Mucosa of descending colon (tissue), 3 donors: ENCODE measurements at regions not wholly inside any gene's neighbourhood (a gene's known extent, or its start where the extent isn't known, plus 50 kb on each side); places are given as distances from the start of the nearest gene placed in this dataset.

Source experiments
- ATAC-seq: fragments of 200-7000 bp; cut with Tn5 transposase; one replicate; pipeline ENCODE4 v1.9.1; 2020; ENCODE audit warnings: mild to moderate bottlenecking, moderate library complexity
- DNase-seq, 3 donors: peaks; one replicate each; pipeline ENCODE4 v3.0.0-alpha.2; 2020
- H3K36me3 ChIP-seq: fragments of 200-600 bp; one replicate; pipeline ENCODE4 v1.8.0; 2021; ENCODE audit warnings: low read depth, mild to moderate bottlenecking
- H3K4me1 ChIP-seq: fragments of 200-600 bp; one replicate; pipeline ENCODE4 v1.8.0; 2021; ENCODE audit warnings: low read depth, mild to moderate bottlenecking
- H3K4me3 ChIP-seq: fragments of 200-600 bp; one replicate; pipeline ENCODE4 v1.8.0; 2021; ENCODE audit warnings: mild to moderate bottlenecking
- H3K9me3 ChIP-seq: fragments of 200-600 bp; one replicate; pipeline ENCODE4 v1.8.0; 2021; ENCODE audit warnings: mild to moderate bottlenecking
- intact Hi-C, 2 donors: fragments of 100-400 bp; cut with DNase I in 1 of 2; cut with micrococcal nuclease in 1 of 2; formaldehyde crosslinking; loops; one replicate each; pipeline versions ENCODE4 v1.11.0 to v1.11.1; 2022; cut with DNase I, micrococcal nuclease
- TF ChIP-seq, protein P1 (sequence below): fragments of 200-600 bp; IDR thresholded peaks from one replicate; pipeline ENCODE4 v1.8.0; 2022; ENCODE audit warnings: antibody characterized with exemption, mild to moderate bottlenecking
- donor health status: DM: no; HTN: no; CAD: no; lungs with moderate emphysema.
- donor health status: DM: no; HTN: no; CAD: no.
- donor health status: DM: no; HTN: yes; CAD: no.

DNA sequence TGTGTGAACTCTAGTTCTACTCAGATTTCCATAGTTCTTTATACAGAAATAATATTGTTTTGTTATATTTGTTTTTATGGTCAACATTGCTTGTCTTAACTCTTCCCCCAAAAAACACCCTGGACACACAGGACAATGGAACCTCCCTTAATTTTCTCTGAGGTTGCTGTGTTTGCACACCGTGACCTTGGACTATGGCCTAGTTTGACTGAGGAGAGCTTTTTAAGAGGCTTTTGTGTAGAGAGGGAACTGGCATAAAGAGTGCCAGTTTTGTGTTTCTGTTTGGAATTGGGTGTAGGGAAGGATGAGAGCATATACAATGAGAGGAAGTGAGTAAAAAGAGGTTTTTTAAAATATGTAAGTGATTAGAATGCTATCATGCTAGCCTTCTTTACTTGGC lies 101.1 kb upstream of the MEF2C start:
- intact Hi-C loops, result no loop called here

DNA sequence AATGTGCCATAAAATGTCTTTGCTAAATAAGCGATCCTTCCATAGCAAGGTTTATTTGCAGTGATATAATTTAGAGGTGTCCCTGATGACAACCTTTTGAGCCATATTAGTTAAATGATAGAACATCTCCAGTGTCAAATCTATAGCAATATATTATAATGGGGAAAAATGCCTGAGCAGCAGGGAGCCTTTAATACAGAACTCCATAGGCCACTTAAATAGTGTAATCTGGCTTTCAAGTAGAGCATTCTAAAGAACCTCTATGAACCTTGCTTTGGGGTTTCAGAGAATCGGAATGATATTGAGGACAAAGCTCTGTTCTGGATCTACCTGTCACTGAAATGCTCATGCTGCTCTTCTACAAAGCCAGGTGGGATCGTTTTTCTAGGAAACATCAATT lies 96.7 kb upstream of the MEF2C start:
- ATAC-seq (no peak), DNase-seq (no peak)
- intact Hi-C loops, result no loop called here
- TF ChIP-seq, protein P1, sequence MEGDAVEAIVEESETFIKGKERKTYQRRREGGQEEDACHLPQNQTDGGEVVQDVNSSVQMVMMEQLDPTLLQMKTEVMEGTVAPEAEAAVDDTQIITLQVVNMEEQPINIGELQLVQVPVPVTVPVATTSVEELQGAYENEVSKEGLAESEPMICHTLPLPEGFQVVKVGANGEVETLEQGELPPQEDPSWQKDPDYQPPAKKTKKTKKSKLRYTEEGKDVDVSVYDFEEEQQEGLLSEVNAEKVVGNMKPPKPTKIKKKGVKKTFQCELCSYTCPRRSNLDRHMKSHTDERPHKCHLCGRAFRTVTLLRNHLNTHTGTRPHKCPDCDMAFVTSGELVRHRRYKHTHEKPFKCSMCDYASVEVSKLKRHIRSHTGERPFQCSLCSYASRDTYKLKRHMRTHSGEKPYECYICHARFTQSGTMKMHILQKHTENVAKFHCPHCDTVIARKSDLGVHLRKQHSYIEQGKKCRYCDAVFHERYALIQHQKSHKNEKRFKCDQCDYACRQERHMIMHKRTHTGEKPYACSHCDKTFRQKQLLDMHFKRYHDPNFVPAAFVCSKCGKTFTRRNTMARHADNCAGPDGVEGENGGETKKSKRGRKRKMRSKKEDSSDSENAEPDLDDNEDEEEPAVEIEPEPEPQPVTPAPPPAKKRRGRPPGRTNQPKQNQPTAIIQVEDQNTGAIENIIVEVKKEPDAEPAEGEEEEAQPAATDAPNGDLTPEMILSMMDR, result no peak
- Histone ChIP-seq H3K36me3 (no peaks in the 10 kb centered on the region), H3K4me1 (no peaks in the 10 kb centered on the region), H3K4me3 (no peak overlapping the region), H3K9me3 (no peaks in the 10 kb centered on the region)

More for the DNA sequence above, 101.1 kb upstream of the MEF2C start:
- H3K4me1 ChIP-seq, result no peaks in the 10 kb centered on the region
- TF ChIP-seq, protein P1, result no peak
- H3K36me3 ChIP-seq, result no peaks in the 10 kb centered on the region
- DNase-seq, result no peak
- H3K9me3 ChIP-seq, result no peaks in the 10 kb centered on the region
- H3K4me3 ChIP-seq, result no peak overlapping the region
- ATAC-seq, result no peak

DNA sequence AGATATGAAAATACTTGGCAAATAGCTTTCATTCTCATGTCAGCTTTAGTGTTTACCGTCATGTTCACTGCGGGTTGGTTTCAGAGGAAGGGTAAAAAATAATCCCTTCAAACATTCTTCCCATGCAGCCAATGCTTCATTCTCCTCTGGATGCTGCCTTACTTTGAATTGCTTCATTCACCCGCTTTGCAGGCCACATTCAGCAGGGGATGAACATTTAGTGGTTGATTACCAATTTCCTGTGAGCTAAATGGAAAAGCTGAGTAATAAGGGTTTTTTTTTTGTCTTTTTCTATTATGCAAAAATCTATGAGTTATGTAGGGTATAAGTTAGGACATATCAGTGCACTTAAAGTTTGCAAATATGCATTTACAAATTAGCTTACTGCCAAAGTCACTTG lies 96.3 kb upstream of the MEF2C start:
- Histone ChIP-seq H3K4me3 (no peak overlapping the region), H3K4me1 (no peaks in the 10 kb centered on the region), H3K36me3 (no peaks in the 10 kb centered on the region), H3K9me3 (no peaks in the 10 kb centered on the region)
- intact Hi-C loops, result no loop called here
- ATAC-seq (no peak), DNase-seq (no peak)
- TF ChIP-seq, protein P1, result no peak

DNA sequence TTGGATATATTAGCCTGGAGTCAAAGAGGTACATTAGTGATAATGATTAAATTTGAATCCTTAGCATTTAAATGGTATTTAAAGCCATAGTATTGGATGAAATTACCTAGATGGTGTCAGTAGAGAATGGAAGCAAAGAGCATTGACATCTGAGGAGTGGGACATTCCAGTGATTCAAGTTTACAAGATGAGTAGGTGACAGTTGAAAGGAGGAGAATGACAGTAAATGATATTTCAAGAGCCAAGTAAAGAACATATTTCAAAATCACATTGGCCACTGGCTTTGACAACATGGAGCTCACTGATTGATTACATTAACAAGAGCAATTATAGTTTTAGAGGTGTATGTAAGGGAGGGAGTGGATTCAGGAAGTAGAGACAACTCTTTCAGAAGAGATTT lies 93.9 kb upstream of the MEF2C start:
- ATAC-seq (no peak), DNase-seq (no peak)
- no peaks in the 10 kb centered on the region for H3K9me3 ChIP-seq
- no peaks in the 10 kb centered on the region for H3K36me3 ChIP-seq
- H3K4me1 ChIP-seq, result no peaks in the 10 kb centered on the region
- TF ChIP-seq, protein P1, result no peak
- intact Hi-C loops, result no loop called here
- H3K4me3 ChIP-seq, result no peak overlapping the region

DNA sequence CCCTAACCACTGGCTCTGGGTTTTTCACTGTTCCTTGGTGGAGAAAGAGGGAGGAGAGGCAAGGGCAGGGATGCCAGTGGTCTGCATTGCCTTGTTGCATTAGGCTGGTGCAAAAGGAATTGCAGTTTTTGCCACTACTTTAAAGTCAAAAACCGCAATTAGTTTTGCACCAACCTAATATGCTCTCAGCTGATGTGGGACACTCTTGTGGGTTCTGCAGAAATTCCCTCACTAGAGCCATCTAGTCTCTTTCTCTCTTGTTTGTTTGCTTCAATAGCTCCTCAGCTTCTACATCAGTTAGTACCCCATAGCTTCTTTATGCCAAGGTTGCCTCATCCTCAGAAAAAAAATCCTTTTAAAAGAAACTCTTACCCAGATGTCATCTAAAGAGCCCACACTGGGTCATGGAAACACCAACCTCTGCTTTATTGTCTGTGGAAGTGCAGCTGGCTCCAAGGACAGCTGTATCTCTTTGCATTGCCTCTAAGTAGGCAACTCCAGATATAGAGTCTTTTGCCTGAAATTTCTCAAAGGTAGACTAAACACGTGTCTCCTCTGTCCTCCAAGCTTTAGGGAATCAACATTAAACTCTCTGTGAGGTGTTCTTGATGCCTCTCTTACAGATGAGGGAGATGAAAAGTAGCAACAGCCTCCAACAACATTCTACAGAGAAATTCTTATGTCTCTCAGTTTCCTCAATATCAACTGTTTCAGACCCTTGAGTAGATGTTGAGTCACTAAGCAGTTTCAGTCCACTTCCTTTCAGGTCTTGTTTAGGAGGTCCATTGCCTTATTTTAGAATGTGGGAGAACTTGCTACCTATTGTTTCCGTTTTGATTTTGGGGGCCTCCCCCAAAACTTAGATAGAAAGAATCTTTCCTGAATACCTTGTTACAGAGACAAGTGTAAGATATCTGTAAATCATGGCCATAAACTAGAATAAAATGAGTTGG lies 84.9 kb upstream of the MEF2C start:
- no peak for DNase-seq
- intact Hi-C loops, result no loop called here
- no peak for ATAC-seq
- TF ChIP-seq, protein P1, result no peak
- Histone ChIP-seq H3K9me3 (no peaks in the 10 kb centered on the region), H3K36me3 (no peaks in the 10 kb centered on the region), H3K4me3 (no peak overlapping the region), H3K4me1 (no peaks in the 10 kb centered on the region)
